Fibroblast of pulmonary artery (primary cell): ENCODE measurements at regions not wholly inside any gene's neighbourhood (a gene's known extent, or its start where the extent isn't known, plus 50 kb on each side); places are given as distances from the start of the nearest gene placed in this dataset.

Source experiments
- DNase-seq: peaks from one replicate; pipeline ENCODE4 v3.0.0-alpha.2; 2010; ENCODE audit warnings: low read depth
- H3K4me3 ChIP-seq: replicated peaks from 2 replicates; pipeline ENCODE4 v1.5.1; 2011; ENCODE audit warnings: low read depth, mild to moderate bottlenecking, control low read depth, low read length, moderate library complexity
- TF ChIP-seq, protein P1 (sequence below): IDR thresholded peaks from 2 replicates; pipeline ENCODE4 v1.5.1; 2011; ENCODE audit warnings: mild to moderate bottlenecking, control low read depth, low read length, inconsistent platforms; ENCODE audit errors: missing control alignments

DNA sequence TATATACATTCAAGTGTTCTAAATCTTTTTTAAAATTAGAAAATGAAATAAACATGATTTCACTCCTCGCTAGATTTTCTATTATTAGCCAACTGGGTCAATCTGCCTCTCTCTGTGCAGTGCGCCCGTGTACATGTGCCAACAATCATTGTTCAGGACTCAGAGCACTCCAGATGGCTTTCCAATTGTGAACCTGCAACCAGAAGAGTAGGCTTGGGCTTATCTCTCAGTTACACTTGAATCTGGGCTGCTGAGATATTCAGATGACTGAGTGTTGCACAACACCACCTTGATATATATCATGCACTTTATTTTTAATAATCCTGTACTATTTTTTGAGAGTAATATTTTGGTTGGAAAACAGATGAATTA lies 184.0 kb upstream of the FSTL5 start:
- DNase-seq = no peak
- TF ChIP-seq, protein P1, sequence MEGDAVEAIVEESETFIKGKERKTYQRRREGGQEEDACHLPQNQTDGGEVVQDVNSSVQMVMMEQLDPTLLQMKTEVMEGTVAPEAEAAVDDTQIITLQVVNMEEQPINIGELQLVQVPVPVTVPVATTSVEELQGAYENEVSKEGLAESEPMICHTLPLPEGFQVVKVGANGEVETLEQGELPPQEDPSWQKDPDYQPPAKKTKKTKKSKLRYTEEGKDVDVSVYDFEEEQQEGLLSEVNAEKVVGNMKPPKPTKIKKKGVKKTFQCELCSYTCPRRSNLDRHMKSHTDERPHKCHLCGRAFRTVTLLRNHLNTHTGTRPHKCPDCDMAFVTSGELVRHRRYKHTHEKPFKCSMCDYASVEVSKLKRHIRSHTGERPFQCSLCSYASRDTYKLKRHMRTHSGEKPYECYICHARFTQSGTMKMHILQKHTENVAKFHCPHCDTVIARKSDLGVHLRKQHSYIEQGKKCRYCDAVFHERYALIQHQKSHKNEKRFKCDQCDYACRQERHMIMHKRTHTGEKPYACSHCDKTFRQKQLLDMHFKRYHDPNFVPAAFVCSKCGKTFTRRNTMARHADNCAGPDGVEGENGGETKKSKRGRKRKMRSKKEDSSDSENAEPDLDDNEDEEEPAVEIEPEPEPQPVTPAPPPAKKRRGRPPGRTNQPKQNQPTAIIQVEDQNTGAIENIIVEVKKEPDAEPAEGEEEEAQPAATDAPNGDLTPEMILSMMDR = no peak
- H3K4me3 ChIP-seq = no peak overlapping the region

GRCh38 chr4:162347156-162347841 lies 183.5 kb upstream of the FSTL5 start:
- TF ChIP-seq, protein P1 = no peak
- DNase-seq = no peak
- no peak overlapping the region for H3K4me3 ChIP-seq

GRCh38 chr4:162343967-162344366 lies 180.2 kb upstream of the FSTL5 start:
- H3K4me3 ChIP-seq = no peak overlapping the region
- DNase-seq = no peak
- TF ChIP-seq, protein P1 = no peak

GRCh38 chr4:162341533-162341932 lies 177.7 kb upstream of the FSTL5 start:
- no peak overlapping the region for H3K4me3 ChIP-seq
- TF ChIP-seq, protein P1 = no peak
- no peak for DNase-seq

DNA sequence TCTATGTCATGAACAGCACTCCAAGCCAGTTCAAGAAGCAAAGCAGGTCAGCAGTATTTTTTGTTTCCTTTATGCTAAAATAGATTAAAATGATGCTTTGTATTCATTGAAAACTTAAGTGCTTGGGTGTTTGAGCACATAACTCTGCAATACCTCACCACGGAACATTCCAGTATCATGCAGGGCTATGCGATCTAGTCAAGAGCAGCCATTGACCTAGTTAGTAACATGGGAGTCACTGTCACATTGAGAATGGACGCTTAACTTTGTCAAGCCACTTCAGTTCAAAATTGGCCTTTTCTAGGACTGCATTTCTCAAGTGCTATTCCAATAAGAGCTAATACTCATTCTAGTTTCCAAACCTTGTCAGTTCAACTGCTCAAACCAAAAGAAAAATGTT lies 160.1 kb upstream of the FSTL5 start:
- DNase-seq = no peak
- TF ChIP-seq, protein P1 = no peak
- H3K4me3 ChIP-seq = no peak overlapping the region

DNA sequence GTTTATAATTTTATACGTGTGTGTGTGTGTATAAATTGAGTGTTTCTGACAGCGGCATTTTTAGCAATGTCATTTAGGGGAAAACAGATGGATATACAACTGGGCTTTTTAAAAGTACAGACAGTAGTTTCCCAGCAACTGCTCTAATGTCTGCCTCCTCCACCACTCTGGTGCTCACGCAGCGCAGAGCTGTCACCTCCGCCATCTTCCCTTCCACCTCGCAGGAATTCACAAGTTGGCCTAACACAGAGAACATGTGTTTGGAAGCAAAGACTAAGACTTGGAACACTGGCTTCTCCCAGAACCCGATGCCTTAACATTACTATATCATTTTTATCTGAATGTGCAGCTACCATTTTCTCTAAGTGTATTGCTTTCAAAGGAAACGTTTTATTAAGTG lies 158.3 kb upstream of the FSTL5 start:
- no peak for DNase-seq
- H3K4me3 ChIP-seq = no peak overlapping the region
- TF ChIP-seq, protein P1 = no peak

DNA sequence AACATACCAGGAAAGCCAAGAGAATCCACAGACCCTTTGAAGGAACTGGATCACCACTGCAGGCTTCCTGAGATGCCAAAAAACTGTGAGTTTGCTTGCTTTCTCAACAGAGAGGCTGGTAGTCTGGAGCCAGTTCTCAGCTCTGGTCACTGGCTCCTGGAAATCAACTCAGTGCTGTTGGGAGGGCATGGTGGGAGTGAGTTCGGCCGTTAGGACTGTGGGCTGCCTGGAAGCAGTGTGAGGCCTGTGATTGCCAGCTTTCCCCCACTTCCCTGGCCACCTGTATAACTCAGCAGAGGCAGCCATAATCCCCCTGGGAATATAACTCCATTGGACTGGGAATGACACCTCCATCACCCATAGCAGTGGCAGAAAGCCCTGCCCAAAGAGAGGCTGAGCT lies 122.0 kb upstream of the FSTL5 start:
- TF ChIP-seq, protein P1 = no peak
- no peak overlapping the region for H3K4me3 ChIP-seq
- DNase-seq = no peak
